T follicular helper cell (primary cell): ENCODE measurements at regions not wholly inside any gene's neighbourhood (a gene's known extent, or its start where the extent isn't known, plus 50 kb on each side); places are given as distances from the start of the nearest gene placed in this dataset.

Experiments
- DNase-seq: peaks from one replicate; pipeline ENCODE4 v3.0.0-alpha.2; 2020; ENCODE audit warnings: low read depth

DNA sequence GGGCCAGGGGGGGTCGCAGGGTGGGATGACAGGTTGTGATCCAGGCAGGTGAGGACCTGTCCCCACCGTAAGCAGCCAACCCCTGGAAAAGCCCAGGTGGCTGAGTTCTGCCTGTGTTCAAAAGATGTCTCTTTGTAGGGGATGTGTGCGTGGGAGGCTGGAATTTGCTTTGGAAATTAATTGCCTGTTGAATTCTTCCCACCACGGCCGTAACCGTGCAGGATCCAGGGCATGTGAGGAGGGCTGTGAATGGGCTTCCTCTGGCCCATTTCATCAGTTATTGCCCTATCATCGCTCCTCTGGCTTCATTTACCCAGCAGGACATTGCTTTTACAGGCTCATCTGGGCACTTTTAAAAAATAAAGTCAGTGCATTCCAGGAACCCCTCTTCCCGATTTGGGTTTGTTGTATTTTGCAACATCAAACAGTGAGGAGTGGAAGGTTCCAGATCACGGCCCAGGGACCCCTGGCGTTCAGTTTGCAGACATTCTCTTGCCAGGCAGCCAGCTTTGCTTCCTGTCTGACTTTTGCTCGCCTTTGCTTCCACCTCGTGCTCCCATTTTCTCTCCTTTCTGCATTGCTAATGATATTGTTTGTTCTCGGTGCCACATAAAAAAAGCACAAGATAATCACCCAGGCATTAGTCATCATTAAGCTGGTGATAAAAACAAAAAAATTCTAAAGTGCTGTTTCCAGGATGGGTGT, 1306.6 kb downstream of the BRD1 start:
- no peak for DNase-seq

DNA sequence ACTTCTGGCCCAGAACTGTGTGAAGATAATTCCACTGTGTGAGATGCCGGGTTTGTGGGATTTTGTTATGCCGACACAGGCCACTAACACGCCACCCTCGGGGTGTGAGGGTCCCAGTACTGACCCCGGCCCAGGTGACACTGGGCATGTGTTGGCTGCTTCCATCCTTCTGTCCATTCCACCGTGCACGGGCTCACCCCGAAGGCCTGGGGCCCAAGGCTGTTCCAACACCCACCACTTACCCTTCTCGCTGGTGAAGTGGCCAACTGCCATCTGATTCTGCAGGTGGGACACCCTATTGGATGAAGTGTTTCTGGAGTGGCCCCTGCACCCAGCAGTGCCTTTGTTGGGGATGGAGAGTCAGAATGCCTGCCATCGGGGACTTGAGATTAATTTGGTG, 1307.5 kb downstream of the BRD1 start:
- no peak for DNase-seq

DNA sequence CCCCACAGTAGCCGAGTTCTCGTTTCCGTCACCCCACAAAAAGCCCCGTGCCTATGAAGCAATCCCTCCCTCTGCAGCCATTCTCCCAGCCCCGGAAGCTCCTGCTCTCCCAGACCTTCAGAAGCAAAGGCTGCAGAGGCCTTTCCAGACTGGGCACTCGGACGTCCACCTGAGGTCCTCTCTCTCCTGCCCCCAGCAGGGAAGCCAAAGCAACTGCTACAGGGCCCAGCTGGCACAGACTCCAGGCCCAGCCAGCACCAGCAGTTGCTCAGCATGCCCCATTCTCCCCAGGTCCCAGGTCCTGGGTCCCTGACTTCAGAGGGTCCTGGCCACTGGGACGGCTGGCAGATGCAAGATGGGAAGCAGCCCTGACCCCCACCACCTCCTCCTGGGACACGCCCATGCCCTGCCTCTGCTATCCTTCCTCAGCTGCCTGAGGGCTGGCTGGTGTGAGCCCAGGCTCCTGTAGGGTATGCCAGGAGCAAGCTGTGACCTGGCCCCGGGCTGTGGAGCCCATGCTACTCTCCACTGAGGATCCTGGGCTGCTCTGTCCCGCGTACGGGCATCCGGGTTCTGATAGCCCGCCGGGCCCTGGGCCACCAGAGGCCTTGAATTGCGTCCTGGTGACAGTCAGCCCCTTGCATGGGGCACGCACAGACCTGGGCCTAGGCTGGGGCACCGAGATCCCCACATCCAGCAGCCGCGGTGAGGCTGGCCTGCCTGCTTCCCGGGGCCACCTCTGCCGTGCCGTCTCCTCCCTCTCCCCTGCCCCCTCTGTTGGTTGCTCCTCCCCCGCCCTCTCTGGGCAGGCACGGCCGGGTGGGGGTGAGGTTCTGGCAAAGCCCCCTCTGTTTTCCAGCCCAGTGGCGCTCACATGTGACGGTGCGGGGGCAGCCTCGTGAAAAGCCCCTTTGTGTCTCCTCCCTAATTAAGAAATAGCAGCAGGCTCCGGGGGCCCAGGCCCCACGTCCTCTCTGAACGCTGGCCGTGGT, 1310.3 kb downstream of the BRD1 start:
- DNase-seq, result no peak

DNA sequence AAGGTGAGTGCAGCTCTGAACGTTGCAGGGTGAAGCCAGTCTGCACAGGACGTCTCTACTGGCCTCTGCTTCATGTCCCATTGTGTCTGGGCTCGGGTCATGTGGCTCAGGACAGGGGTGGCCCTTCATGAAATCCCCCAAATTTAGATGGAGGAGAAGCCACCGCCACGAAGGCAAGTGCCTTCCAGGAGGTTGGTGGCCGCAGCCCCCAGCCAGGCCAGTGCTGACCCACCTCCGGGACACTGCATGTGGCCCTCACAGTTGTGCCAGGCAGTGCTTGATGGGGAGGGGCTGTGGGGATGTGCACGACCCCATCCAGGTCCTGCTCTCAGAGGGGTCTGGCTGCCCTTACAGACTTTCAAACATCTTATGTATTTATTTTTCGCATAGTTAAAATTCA, 1311.1 kb downstream of the BRD1 start:
- DNase-seq, result no peak

DNA sequence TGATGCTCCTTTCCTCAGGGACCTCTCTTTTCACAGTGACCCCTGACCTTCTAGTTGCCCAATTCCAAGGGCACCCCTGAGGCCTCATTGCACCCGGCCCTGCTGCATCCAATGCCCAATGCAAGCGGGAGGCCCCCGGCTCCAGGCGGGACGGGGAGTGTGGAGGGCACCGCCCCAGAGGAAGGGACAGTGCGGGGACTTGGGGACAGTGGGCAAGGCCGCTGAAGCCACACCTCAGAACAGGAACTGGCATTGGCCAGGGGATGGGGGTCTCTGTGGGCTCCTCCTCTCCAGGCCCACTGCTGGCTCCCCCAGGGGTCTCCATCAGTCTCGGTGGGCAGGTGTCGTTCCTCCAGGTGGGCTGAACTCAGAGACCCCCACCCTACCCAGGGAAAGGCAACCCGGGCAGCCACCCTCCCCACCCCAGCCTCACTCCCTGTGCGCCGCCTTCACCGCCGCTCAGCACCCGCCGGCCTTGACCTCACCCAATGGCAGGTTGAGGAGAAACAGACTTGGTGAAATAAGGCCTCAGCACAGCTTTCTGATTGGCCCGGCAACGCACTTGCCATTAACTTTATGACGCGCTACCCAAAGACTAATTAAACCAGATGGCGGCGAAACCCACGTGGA, 1312.0 kb downstream of the BRD1 start:
- no peak for DNase-seq

DNA sequence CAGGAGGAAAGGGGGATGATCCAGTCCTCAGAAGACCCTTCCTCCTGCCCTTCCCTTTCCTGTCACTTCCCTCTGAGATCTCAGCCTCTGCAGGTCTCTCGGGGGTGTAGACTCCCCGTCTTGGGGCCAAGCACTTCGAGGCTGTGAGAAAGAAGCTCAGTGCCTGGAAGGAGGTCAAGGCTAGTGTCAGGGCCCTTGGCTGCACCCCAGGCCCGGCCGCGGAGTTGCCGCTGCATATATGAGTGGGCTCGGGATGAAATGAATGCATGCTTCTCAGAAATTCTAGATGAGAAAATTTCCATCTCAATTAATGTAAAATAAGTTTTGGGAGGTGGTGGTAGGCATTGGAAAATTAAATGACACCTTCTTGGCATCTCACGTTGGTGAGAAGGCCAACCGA, 1313.7 kb downstream of the BRD1 start:
- DNase-seq, result no peak

DNA sequence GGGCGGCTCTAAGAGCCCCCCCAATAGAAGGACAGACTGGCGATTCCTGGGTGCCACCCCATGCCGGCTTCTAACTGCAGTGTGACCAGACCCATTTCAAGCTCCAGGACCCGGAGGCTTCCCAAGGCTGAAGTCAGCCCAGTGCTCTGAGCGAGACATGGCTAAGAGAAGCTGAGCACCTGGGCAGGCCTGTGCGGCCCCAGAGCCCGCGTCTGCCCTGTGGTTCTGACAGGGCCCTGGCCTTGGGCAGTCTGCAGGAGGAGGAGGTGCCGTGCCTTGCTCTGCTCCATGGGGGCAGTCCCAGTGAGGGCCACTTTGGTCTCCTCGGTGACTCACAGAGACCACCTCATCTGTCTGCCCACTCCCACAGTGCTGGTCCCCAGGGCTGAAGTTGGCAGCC, 1314.2 kb downstream of the BRD1 start:
- no peak for DNase-seq

DNA sequence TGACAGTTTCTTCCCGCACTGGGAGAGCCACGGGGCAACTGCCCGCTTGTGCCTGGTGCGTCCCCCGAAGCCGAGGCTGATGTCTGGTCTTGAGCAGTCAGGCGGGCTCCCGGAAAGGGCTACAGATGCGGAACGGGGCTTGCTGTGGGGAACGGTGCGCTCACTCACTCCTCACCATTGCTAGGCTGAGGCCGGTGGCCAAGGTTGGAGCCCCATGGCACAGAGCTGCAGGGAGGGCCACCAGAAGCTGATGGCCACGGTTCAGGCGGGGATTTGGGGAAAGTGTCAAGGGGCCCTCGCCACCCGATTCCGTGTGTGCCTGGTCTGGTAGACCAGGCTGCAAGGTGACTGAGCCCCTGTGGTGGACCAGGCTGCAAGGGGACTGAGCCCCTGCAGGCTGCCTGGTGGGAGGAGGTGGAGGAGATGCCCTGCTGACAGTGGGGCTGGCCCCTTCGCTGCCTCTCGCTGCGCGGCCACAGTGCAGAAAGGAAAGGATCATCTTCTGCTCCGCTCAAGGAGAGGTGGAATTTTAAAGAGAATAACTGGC, 1315.8 kb downstream of the BRD1 start:
- DNase-seq, result no peak

DNA sequence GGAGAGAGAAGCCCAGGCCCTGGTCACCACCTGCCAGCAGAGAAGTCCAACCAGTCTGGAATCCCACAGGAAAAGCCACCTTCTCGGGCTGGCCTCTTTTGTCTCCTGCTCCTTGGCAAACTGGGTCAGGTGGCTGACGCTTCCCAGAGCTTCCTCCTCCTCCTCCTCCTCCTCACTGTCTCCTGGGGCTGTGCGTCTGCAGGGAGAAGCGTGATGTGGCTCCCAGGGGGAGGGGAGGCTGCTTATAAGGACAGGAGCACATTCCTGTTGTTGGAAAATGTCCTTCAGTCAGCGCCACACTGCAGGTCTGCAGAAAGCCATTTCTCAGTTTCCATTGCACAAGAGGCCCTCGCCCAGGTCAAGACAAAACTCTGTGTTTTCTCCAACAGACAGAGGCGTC, 1316.5 kb downstream of the BRD1 start:
- no peak for DNase-seq

DNA sequence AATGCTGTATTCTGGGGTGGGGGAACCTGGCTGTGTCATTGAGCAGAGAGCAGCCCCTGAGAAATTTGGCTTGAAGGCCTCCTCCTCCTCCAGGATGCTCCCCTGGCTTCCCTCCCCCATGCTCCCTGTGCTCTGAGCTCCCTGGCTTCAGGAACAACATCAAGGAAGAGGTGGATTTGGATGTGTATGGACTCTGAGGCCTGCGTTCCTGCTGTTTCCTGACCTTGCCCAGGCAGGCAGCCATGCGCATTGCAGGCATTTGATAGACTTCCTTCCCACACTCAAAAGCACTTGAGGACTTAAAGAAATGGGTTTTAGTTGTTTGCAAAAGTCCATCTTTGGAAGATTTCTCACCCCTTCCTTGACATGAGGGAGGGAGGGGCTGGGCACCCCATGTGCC, 1317.1 kb downstream of the BRD1 start:
- DNase-seq, result no peak

DNA sequence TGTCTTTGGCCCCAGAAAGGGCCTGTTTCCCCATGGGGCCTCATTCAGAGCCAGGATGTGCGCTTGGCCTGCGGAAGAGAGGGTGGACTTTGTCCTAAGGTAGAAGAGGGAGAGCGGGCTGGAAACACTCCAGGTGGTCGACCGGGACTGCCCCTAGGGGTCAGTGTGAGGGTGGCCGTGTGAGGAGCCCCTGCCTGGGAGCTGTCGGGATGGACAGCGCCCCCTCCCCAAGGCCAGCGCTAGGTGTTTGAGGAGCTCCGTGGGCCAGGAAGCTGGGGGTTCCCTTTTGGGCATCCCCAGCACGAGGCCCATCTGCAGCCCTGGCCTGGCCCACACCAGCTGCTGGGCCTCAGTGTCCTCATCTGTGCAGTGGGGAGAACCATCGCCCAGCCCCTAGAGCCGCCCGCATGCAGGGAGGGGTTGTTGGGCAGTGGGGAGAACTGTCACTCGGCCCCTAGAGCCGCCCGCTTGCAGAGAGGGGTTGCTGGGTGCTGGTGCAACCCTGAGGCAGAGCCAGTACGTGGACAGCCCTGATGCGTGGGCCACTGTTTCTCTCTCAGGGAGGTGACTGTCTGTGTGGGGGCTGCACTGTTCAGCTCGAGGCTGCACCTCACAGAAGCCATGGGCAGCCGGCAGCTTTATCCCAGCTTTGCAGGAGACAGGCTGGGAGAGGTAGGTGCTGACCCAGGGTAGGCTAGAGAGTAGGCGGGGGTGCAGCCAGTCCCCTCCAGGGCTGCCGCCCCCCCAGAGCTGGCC, 1319.9 kb downstream of the BRD1 start:
- no peak for DNase-seq

DNA sequence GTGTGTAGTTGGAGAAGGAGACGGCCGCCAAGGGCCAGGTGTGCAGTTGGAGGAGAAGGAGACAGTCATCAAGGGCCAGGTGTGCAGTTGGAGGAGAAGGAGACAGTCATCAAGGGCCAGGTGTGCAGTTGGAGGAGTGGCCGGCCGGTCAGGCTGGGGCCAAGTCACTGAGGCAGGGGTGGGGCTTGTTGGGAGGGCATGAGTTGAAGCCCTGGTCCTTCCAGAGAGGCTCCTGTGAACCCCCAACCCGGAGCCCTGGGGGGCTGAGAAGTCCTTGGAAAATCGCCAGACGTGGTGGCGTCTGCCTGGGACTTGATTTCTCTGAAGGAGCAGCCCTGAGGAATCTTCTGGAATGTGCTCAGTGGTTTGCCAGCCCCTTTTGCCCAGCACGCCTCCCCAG, 1320.5 kb downstream of the BRD1 start:
- DNase-seq, result no peak

DNA sequence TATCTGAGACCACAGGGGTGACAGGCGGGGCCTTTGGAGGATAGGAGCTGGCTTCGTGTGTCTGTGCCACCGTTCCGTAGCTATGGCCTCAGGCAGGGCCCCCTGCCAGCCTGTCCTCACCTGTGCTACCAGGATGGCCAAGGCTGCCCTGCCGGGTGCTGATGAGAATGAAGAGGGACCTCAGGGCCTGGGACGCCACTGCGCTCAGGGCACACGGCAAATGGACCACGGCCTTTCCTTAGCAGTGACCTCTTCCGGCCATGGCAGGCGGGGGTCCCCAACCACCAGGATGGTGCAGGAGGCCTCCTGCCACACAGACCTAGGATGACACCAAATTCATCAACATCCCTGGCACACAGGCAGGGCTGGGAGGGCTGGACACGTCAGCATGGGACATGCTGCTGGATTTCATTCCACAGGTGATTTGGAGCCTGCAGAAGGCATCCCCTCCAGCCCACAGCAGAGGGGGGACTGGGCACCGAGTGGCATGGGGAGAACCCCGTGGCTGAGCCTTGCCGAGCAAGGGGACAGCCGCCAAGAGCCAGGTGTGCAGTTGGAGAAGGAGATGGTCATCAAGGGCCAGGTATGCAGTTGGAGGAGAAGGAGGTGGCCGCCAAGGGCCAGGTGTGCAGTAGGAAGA, 1321.0 kb downstream of the BRD1 start:
- no peak for DNase-seq

DNA sequence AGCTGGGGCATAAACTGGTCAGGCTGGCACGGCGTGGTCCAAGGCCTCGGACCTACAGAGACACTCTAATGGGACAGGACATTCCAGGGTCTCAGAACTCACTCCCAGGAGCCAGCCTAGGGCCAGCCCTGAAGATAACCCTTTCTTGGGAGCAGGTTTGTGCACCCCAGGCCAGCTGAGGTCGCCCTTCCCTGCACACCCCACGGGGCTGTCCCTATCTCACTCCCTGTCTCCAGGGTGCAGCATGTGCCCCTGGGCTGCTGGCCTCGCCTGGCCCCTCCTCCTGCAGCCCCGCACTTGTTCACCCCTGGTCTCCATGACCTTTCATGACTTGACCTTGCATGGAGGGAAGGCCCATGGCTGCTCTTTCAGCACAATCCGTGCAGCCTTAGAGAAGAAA, 1321.8 kb downstream of the BRD1 start:
- DNase-seq, result no peak

DNA sequence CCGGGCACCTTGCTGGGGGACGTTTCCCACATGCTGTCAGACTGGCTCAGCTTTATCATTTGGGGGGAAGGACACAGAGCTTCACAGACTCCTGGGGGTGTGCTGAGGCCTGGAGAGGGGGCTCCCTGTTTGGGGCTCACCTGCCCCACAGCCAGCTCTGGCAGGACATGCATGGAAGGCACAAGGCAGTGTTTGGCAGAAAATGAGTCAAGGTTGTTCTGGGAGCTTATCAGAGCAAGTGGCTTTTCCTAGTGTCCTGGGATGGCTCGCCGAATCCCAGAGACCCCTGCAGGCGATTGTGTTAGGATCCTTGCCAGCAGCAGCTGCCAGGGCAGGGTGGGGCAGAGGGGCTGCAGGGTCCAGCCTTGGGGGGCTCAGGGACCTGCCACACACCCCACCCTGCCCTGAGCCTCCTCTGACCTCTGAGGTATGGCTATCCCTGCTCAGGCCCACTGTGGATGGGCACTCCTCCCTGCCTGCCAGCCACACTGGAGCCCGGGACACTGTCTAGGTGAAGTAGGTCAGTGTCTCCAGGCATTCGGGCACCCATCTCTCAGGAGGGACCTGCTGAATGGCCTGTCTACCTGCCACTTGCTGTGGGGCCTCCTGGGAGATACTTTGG, 1323.0 kb downstream of the BRD1 start:
- DNase-seq, result no peak

DNA sequence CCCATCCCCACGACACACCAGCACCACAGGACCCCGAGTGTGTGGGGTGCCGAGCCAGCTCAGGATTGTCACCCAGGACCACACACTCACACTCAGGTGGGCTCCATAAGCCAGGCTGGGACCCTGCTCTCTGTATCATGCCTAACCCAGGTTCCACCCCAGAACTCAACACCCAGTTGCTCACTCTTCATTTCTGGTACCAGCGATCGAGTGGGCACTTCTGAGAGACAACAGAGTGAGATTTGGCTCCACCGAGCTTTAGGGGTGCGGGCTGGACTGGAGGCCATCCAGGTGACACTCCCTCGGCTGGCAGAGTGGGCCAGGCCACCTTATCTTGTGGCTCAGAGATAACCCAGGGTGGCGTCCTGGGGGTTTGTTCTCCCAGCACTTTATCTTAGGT, 1323.8 kb downstream of the BRD1 start:
- DNase-seq, result no peak

DNA sequence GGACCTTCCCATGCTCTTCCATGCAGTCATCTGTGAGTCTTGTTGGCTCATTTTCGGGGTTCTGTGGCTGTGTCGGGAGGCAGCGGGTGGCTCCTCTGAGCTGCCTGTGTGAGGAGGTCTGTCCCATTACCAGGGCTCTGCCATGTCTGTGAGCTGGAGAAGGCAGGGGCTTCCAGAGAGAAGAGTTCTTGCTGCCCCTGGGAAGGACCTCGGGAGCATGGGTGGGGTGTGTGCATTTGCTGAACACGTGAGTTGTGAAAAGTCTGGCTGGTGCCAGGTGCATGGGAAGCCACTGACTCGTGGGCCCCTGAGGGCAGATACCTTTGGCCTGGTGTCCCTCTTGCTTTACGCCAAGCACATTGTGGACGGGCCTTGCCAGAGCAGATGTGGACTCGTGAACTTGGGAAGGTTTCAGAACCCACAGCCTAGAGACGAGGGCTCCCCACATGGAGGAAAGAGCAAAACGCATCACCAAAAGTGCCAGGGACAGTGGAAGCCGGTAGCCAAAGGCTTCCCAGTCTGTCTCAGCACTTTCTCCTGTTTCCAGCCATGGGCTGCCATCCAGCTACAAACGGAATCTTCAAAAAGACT, 1324.5 kb downstream of the BRD1 start:
- no peak for DNase-seq

DNA sequence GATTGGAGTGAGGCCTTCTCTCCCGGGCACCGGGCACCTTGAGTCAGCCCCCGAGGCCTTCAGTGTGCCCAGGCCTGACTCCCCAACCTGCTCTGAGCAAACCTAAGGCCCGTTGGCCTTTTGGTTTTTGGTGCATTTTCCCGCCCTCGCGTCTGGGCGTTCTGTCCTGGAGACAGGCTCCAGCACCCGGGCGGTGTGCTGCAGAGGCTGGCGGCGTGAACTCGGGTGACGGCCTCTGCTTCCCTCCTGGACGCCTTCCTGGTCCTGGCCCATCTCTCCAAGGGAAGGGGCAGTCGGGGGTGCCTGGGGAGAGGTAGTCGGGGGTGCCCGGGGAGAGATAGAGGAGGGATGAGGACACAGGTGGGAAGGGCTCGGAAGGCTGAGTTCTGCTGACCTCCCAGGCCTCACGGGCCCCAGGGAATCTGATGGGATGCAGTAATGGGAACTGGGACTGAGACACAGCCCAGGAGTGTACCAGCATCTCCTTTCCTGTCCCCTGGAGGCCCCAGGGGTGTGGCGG, 1326.4 kb downstream of the BRD1 start:
- no peak for DNase-seq

DNA sequence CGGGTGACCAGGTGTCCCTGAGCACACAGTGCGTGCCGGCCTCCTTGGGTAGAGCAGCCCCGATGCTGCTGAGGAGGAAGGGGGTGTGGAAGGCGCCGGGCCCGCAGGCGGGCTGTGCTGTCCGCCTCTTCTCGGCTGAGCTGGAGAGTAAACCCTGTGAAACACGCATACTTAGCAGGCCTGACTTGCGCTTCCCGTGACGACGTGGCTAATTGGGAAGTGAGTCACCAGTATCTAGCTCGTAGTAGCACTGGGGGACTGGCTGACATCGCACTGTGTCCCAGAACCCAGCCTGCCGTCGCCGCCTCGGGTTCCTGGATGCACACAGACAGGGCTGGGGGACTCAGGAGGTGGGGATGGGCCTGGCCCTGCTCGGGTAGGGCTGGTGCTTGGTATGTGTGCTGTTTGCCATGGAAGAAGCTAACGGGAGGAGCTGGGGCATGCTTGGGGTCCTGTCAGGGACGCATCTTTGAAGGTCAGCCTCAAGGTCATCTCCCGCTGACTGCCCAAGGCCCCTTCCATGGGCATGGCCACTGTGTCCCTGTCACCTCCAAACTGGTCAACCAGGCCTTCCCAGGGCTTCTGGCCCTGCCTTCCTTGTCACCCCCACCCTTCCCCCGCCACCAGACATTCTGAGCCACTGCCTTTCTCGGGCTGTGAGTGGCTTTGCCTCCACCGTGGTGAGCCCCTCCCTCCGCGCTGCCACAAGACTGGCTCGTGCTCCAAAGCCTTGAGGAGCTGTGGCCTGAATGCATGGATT, 1327.0 kb downstream of the BRD1 start:
- no peak for DNase-seq
